Stomach (tissue), 4 donors: ENCODE measurements at regions not wholly inside any gene's neighbourhood (a gene's known extent, or its start where the extent isn't known, plus 50 kb on each side); places are given as distances from the start of the nearest gene placed in this dataset.

Experiments
- CTCF ChIP-seq, 7 experiments: fragments of 450-650 bp in 4 of 7; fragments of 200-600 bp in 3 of 7; sonication (generic) in 3 of 7; IDR thresholded peaks; one replicate each; pipeline ENCODE4 v1.5.1; 2016 to 2019; ENCODE audit warnings: antibody characterized with exemption in 7 of 7, control low read depth in 2 of 7, mild to moderate bottlenecking in 1 of 7
- EP300 ChIP-seq: sonication (generic); formaldehyde crosslinking; IDR thresholded peaks from one replicate; pipeline ENCODE4 v1.6.1; 2017; ENCODE audit warnings: antibody characterized with exemption
- POLR2AphosphoS5 ChIP-seq, 3 donors: sonication (generic); formaldehyde crosslinking; IDR thresholded peaks; one replicate each; pipeline ENCODE4 v1.6.1; 2016; ENCODE audit warnings: antibody characterized with exemption in 3 of 3

- no peak for TF ChIP-seq EP300
- peak in 1 of 7 experiments; percentile 12 for TF ChIP-seq CTCF (IDR thresholded peaks at IDR 0.05)
- no peak for TF ChIP-seq POLR2AphosphoS5 (IDR thresholded peaks at IDR 0.05)
These were observed 112.6 kb upstream of the THRB start for GRCh38 chr3:24607281-24607680.
